GM12864 (cell line): ENCODE measurements at regions not wholly inside any gene's neighbourhood (a gene's known extent, or its start where the extent isn't known, plus 50 kb on each side); places are given as distances from the start of the nearest gene placed in this dataset.

Source experiments
- DNase-seq: peaks from one replicate; pipeline ENCODE4 v3.0.0-alpha.2; 2011; ENCODE audit warnings: low read depth
- H3K4me3 ChIP-seq: 2 replicates; pipeline ENCODE4 v1.5.1; 2011; ENCODE audit warnings: mild to moderate bottlenecking, low read depth, low read length, control low read depth
- CTCF ChIP-seq: IDR thresholded peaks from 2 replicates; pipeline ENCODE4 v1.5.1; 2011; ENCODE audit warnings: low read depth, mild to moderate bottlenecking, moderate library complexity, low read length, control low read depth, inconsistent platforms; ENCODE audit errors: missing control alignments

DNA sequence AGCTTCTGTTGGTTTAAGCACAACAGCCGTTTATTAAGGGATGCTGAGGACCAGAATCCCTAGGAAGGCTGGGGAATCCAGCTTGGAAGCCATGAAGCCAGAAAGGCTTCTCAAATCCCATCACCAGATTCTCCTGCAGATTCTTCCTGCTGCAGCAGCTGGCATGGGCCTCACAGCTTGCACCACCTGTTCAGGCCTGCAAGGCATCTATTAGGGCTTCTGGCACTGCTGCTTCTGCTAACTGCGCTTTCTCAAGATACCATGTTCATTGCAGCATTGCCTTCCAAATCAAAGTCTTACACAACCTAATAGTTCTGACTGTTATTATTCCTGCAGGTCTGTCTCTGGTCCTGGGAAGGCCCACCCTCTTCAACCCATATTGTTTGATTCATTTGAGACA is 51.2 kb upstream of the ZNF366 start:
- TF ChIP-seq CTCF: no peak
- no peak for DNase-seq
- no peak overlapping the region for H3K4me3 ChIP-seq

DNA sequence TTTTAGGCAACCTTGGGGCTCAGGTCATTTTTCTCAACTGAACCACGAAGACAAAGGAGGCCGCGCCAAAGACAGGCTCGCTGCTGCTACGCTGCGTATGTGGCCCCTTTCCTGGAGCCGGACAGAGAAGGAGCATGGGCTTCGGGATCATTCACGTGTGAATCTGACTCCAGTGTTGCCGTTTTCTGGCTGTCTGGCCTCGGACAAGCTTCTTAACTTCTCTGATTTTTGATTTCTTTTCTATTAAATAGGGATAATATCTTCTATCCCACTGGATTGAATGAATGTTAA is 50.8 kb upstream of the ZNF366 start:
- no peak for DNase-seq
- TF ChIP-seq CTCF: no peak
- no peak overlapping the region for H3K4me3 ChIP-seq

DNA sequence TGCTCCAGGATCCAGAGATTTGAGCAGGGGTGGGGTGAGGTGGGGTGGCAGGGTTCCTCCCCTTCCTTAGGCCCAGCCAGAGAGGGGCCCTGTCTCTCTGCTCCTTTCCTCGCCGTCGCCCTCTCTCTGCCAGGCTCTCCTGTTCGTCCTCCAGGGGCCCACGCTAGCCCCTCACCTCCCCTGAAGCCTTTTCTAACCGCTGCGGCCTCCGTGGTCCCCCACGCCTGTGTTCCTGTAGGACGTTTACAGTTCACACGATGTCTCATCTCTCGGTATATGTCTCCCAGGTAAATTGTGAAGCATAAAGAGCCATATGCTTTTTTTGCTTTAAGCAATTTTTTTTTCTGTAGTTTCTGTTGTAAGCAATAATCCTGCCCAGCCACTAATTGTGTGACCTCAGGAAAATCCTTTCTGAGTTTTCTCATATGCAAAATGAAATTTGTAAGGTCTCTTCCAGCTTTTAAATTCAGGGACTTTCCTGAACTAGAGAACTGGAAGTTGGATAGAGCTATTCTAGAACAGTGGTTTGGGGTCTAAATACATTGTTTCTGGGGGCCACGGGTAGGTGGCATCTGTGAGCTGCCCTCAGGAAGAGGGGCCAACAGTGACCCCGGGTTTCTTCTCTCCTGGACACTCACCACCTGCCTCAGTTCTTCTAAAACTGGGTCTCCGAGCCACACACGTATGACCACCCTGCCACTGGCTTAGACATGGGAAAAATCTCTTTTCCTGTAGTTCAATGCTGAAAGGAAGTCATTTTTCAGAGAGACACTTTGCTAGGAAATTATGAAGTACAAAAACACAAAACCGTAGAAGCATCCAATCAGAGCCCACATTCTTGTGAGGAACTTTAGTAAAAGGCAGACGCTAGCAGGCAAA is 50.2 kb upstream of the ZNF366 start:
- TF ChIP-seq CTCF: no peak
- H3K4me3 ChIP-seq: no peak overlapping the region; the same call in 1 of the 2 replicates
- DNase-seq: no peak
